BE2C (cell line): ENCODE measurements at regions not wholly inside any gene's neighbourhood (a gene's known extent, or its start where the extent isn't known, plus 50 kb on each side); places are given as distances from the start of the nearest gene placed in this dataset.

Source experiments
- DNase-seq: peaks from one replicate; pipeline ENCODE4 v3.0.0-alpha.2; 2020
- H3K27me3 ChIP-seq: fragments of 250-450 bp; sonication (Bioruptor Pico); 2 replicates; pipeline ENCODE4 v1.5.1; 2020; ENCODE audit warnings: mild to moderate bottlenecking
- H3K36me3 ChIP-seq: fragments of 250-450 bp; sonication (Bioruptor Pico); 2 replicates; pipeline ENCODE4 v1.5.1; 2020; ENCODE audit warnings: mild to moderate bottlenecking
- H3K4me1 ChIP-seq: fragments of 250-450 bp; sonication (Bioruptor Pico); 2 replicates; pipeline ENCODE4 v1.5.1; 2020
- H3K4me3 ChIP-seq: 2 replicates; pipeline ENCODE4 v1.5.1; 2011; ENCODE audit warnings: low read depth, low read length
- H3K9me3 ChIP-seq: fragments of 250-450 bp; sonication (Bioruptor Pico); 2 replicates; pipeline ENCODE4 v1.5.1; 2020
- TF ChIP-seq, protein P1 (sequence below): IDR thresholded peaks from 2 replicates; pipeline ENCODE4 v1.5.1; 2012; ENCODE audit warnings: mild to moderate bottlenecking, low read depth, low read length

GRCh38 chr12:16685107-16685506 is 79.1 kb upstream of the LMO3 start:
- H3K4me3 ChIP-seq: no peak overlapping the region
- H3K9me3 ChIP-seq: no peaks in the 10 kb centered on the region
- H3K36me3 ChIP-seq: no peaks in the 10 kb centered on the region
- no peaks in the 10 kb centered on the region for H3K27me3 ChIP-seq
- DNase-seq: no peak
- TF ChIP-seq, protein P1, sequence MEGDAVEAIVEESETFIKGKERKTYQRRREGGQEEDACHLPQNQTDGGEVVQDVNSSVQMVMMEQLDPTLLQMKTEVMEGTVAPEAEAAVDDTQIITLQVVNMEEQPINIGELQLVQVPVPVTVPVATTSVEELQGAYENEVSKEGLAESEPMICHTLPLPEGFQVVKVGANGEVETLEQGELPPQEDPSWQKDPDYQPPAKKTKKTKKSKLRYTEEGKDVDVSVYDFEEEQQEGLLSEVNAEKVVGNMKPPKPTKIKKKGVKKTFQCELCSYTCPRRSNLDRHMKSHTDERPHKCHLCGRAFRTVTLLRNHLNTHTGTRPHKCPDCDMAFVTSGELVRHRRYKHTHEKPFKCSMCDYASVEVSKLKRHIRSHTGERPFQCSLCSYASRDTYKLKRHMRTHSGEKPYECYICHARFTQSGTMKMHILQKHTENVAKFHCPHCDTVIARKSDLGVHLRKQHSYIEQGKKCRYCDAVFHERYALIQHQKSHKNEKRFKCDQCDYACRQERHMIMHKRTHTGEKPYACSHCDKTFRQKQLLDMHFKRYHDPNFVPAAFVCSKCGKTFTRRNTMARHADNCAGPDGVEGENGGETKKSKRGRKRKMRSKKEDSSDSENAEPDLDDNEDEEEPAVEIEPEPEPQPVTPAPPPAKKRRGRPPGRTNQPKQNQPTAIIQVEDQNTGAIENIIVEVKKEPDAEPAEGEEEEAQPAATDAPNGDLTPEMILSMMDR: no peak
- no peaks in the 10 kb centered on the region for H3K4me1 ChIP-seq

DNA sequence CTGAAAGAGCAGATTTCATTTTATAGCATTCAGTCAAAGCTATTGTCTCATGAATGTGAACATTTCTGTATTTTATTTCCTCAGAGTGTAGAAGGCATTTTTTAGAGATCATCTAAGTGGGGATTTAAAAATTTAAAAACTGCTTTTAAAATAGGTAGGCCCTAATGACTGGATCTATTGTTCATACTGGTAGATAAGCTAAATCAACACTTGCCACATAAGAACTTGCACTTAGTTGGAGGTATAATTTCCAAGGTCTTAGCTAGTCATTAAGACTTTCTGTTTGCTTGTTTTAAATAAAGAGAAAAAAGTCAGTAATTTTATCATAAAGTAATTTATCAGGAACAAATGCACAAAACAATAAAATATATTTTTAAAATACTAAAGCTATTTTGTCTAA is 75.2 kb upstream of the LMO3 start:
- Histone ChIP-seq H3K4me3 (no peak overlapping the region), H3K4me1 (no peaks in the 10 kb centered on the region), H3K36me3 (no peaks in the 10 kb centered on the region), H3K9me3 (no peaks in the 10 kb centered on the region), H3K27me3 (no peaks in the 10 kb centered on the region)
- TF ChIP-seq, protein P1: no peak
- no peak for DNase-seq

- DNase-seq: no peak
- Histone ChIP-seq H3K9me3 (no peaks in the 10 kb centered on the region), H3K27me3 (no peaks in the 10 kb centered on the region), H3K4me1 (no peaks in the 10 kb centered on the region), H3K4me3 (no peak overlapping the region), H3K36me3 (no peaks in the 10 kb centered on the region)
- TF ChIP-seq, protein P1: no peak
Observed at GRCh38 chr12:16675438-16675837, 69.5 kb upstream of the LMO3 start.

DNA sequence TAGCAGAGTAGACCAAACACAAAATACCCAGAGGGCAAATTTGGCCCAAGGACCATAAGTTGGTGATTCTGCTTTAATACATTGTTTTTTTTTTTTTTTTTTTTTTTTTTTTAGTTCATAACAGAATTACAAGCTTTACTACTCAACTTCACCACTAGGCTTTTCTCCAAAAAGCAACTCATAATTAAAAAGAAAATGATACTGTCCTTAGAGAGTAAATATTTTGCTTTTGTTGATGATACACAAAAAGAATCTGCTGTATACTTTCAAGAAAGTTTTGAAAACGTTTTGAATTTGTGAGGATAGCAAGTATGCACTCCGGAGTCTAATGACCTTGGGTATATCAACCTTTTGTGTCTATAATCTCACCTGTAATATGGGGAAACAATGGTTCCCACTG is 68.9 kb upstream of the LMO3 start:
- no peak overlapping the region for H3K4me3 ChIP-seq
- H3K4me1 ChIP-seq: no peaks in the 10 kb centered on the region
- TF ChIP-seq, protein P1: no peak
- DNase-seq: no peak
- no peaks in the 10 kb centered on the region for H3K9me3 ChIP-seq
- no peaks in the 10 kb centered on the region for H3K27me3 ChIP-seq
- no peaks in the 10 kb centered on the region for H3K36me3 ChIP-seq

DNA sequence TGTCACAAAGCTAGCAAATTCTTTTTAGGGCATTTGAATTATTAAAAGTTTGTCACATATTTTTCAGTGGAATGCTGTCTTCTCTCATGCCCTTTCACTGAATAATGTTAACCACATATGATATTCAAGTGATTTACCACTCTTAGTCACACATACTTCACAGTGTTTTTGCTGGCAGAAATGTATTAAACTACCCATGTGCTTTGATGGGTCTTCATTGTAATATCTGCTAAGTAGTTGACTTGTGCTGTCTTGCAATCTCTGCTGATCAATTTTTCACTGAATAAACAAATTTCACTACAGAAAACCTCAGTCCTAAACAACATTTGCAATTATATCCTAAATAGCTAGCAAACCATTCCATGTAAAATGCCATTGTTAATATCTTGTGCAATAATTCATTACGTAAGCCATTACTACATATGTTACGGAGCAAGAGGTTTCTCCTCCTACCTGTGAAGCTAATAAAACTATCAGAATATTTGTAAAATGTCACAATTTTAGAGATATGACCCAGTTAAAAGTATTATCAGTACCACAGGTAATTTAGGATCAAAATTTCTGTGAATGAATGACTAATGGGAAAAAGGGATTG is 64.6 kb upstream of the LMO3 start:
- Histone ChIP-seq H3K9me3 (no peaks in the 10 kb centered on the region), H3K27me3 (no peaks in the 10 kb centered on the region; the same call in 1 of the 2 replicates), H3K4me3 (no peak overlapping the region), H3K36me3 (no peaks in the 10 kb centered on the region), H3K4me1 (no peaks in the 10 kb centered on the region)
- no peak for DNase-seq
- TF ChIP-seq, protein P1: no peak

DNA sequence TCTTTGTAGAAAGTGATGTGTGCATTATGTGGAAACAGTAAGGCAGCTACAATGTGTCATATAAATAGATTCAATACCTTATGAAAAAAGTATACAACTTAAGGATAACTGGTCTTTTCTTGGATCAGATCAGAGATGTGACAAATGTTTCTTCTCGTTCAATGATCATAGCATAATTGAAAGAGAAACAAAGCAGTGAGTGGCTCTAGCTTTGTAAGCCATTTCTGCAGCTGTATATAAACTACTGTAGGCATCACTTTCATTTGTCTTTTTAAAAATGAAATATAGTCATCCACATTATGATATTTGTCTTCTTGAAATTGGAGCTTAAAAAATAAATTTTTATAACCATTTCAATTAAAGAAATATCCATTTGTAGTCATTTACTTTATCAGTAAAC is 63.8 kb upstream of the LMO3 start:
- H3K36me3 ChIP-seq: no peaks in the 10 kb centered on the region
- no peaks in the 10 kb centered on the region for H3K4me1 ChIP-seq
- TF ChIP-seq, protein P1: no peak
- H3K4me3 ChIP-seq: no peak overlapping the region
- no peak for DNase-seq
- H3K9me3 ChIP-seq: no peaks in the 10 kb centered on the region; the same call in 1 of the 2 replicates
- H3K27me3 ChIP-seq: no peaks in the 10 kb centered on the region; the same call in 1 of the 2 replicates
